DND-41 (cell line): ENCODE measurements at regions not wholly inside any gene's neighbourhood (a gene's known extent, or its start where the extent isn't known, plus 50 kb on each side); places are given as distances from the start of the nearest gene placed in this dataset.

Experiments used
- ATAC-seq: fragments of 200-7000 bp; cut with Tn5 transposase; 3 replicates; pipeline ENCODE4 v1.9.1; 2021; ENCODE audit warnings: low read depth; ENCODE audit not compliant: insufficient read depth
- DNase-seq: peaks from one replicate; pipeline ENCODE4 v3.0.0-alpha.2; 2020
- H2AFZ ChIP-seq: 2 replicates; pipeline ENCODE4 v1.6.0; 2012; ENCODE audit warnings: low read depth, low read length
- H3K27ac ChIP-seq: 2 replicates; pipeline ENCODE4 v1.5.1; 2012; ENCODE audit warnings: low read length, inconsistent platforms
- H3K27me3 ChIP-seq: fragments of 200-600 bp; sonication (generic); 2 replicates; pipeline ENCODE4 v1.6.0; 2012; ENCODE audit warnings: low read length, mild to moderate bottlenecking, inconsistent platforms; ENCODE audit not compliant: insufficient read depth, poor library complexity
- H3K36me3 ChIP-seq: 2 replicates; pipeline ENCODE4 v1.5.1; 2012; ENCODE audit warnings: low read length, inconsistent platforms; ENCODE audit not compliant: insufficient read depth
- H3K4me1 ChIP-seq: 2 replicates; pipeline ENCODE4 v1.5.1; 2012; ENCODE audit warnings: mild to moderate bottlenecking, low read length; ENCODE audit not compliant: insufficient read depth
- H3K4me2 ChIP-seq: 2 replicates; pipeline ENCODE4 v1.6.0; 2012; ENCODE audit warnings: mild to moderate bottlenecking, moderate library complexity, low read length, inconsistent platforms; ENCODE audit not compliant: insufficient read depth
- H3K4me3 ChIP-seq, 2 experiments: fragments of 200-600 bp in 1 of 2; shearing (Covaris generic) in 1 of 2; 2 replicates each; pipeline ENCODE4 v1.5.1; 2012 to 2016; ENCODE audit warnings: inconsistent platforms in 2 of 2, low read length in 2 of 2, mild to moderate bottlenecking in 2 of 2, low read depth in 1 of 2, moderate library complexity in 1 of 2
- H3K79me2 ChIP-seq: 2 replicates; pipeline ENCODE4 v1.6.0; 2012; ENCODE audit warnings: low read length, inconsistent platforms; ENCODE audit not compliant: insufficient read depth
- H3K9ac ChIP-seq: 2 replicates; pipeline ENCODE4 v1.6.0; 2012; ENCODE audit warnings: low read depth, mild to moderate bottlenecking, inconsistent platforms, low read length, moderate library complexity
- H3K9me3 ChIP-seq: 2 replicates; pipeline ENCODE4 v1.5.1; 2012; ENCODE audit warnings: low read length, moderate library complexity, mild to moderate bottlenecking, inconsistent platforms; ENCODE audit not compliant: insufficient read depth, severe bottlenecking
- H4K20me1 ChIP-seq: 2 replicates; pipeline ENCODE4 v1.6.0; 2012; ENCODE audit warnings: low read length; ENCODE audit not compliant: insufficient read depth
- EZH2 ChIP-seq: IDR thresholded peaks from 3 replicates; pipeline ENCODE4 v1.6.1; 2012; ENCODE audit warnings: borderline replicate concordance, low read depth, mild to moderate bottlenecking, moderate library complexity, low read length, inconsistent platforms; ENCODE audit not compliant: severe bottlenecking
- TF ChIP-seq, protein P1 (sequence below): IDR thresholded peaks from 2 replicates; pipeline ENCODE4 v1.5.1; 2012; ENCODE audit warnings: borderline replicate concordance, low read length, moderate library complexity, mild to moderate bottlenecking; ENCODE audit not compliant: poor library complexity, severe bottlenecking; ENCODE audit errors: extremely low read depth

DNA sequence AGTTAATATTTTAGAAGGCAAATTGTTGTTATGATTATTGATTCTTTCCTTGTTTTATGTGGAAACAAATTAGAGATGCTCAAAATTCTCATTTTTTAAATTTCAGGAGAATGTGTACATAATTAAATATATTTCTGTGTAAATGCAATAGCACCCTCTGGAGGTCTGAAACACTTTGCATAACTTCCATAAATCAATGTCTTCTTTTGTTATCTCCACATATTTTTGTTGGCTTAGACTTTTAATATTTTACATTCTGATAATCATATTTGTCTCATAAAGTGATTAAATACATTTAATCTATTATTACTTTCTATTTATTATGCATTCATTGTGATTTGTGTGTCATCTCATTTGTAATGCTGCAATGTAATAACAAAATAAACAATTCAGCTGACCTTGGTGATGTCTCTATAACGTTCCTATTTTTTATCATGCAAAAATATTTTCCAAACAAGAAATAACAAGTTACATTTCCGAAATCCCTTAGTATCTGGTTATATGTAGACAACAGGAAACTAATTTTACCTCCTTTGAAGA is 201.8 kb upstream of the GALNT5 start:
- H3K4me1 ChIP-seq = peaks cover 34% of the 10 kb centered on the region
- H2AFZ ChIP-seq = no peak overlapping the region
- no peak for TF ChIP-seq EZH2
- TF ChIP-seq, protein P1, sequence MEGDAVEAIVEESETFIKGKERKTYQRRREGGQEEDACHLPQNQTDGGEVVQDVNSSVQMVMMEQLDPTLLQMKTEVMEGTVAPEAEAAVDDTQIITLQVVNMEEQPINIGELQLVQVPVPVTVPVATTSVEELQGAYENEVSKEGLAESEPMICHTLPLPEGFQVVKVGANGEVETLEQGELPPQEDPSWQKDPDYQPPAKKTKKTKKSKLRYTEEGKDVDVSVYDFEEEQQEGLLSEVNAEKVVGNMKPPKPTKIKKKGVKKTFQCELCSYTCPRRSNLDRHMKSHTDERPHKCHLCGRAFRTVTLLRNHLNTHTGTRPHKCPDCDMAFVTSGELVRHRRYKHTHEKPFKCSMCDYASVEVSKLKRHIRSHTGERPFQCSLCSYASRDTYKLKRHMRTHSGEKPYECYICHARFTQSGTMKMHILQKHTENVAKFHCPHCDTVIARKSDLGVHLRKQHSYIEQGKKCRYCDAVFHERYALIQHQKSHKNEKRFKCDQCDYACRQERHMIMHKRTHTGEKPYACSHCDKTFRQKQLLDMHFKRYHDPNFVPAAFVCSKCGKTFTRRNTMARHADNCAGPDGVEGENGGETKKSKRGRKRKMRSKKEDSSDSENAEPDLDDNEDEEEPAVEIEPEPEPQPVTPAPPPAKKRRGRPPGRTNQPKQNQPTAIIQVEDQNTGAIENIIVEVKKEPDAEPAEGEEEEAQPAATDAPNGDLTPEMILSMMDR = peak; percentile 77
- H3K79me2 ChIP-seq = no peaks in the 10 kb centered on the region
- no peaks in the 10 kb centered on the region for H4K20me1 ChIP-seq
- peak overlapping the region; percentile 77 for H3K27ac ChIP-seq
- H3K27me3 ChIP-seq = no peaks in the 10 kb centered on the region
- no peaks in the 10 kb centered on the region for H3K9me3 ChIP-seq
- no peaks in the 10 kb centered on the region for H3K36me3 ChIP-seq
- peak overlapping the region; percentile 63 for H3K4me2 ChIP-seq
- ATAC-seq = peak; percentile 52; the same call in 2 of the 3 replicates
- no peak for DNase-seq
- peak overlapping the region; percentile 44 for H3K9ac ChIP-seq
- peak overlapping the region in 1 of 2 experiments; percentile 44; a peak in 2 of 4 replicates for H3K4me3 ChIP-seq

DNA sequence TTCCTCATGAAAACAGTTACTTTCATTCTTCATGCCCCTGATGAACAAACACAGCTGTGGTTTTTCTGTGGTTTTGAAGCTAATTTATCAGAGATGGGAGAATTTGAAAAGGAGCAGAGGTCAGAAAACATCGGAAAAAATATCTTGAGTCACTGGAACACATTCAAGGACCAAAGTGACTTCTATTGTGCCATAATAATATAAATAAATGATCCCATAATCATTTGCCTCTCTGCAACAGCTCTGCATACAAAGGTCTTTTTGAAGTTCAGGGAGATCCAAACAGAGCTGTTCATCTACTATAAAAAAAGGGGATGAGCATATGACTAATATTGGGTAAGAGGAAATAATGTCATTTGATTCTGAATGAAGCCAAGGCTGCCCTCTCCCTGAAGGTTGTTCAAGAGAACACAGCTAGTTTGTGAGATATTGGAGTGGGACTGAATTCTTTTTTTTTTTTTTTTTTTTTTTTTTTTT is 201.3 kb upstream of the GALNT5 start:
- Histone ChIP-seq H2AFZ (no peak overlapping the region), H3K27me3 (no peaks in the 10 kb centered on the region), H3K36me3 (no peaks in the 10 kb centered on the region), H3K4me1 (peaks cover 39% of the 10 kb centered on the region), H3K79me2 (no peaks in the 10 kb centered on the region), H4K20me1 (no peaks in the 10 kb centered on the region), H3K9ac (peak overlapping the region; percentile 44), H3K9me3 (no peaks in the 10 kb centered on the region), H3K4me2 (peak overlapping the region; percentile 63), H3K27ac (peak overlapping the region; percentile 77), H3K4me3 (peak overlapping the region; percentile 8 to 44; a peak in 3 of 4 replicates)
- ATAC-seq = peak; percentile 88
- peak; percentile 43 for DNase-seq
- TF ChIP-seq, protein P1 = no peak
- TF ChIP-seq EZH2 = no peak

DNA sequence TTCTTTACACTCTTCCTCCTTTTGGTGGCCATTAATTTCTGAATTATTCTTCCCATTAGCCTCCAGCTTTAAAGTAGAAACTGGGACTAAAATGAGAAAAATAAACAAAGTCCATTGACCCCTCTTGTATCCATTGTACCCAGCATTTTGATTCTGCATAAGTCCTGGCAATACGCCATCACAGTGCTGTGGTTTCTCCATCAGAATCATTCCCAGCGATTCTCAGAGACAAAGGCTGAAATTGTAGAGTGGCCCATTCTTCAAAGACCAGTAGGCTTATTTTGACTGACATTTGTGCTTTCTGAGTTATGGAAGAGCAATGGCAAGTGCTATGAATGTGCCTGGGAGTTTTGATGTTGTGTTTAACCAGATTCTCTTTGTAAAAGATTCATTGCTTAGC is 199.3 kb upstream of the GALNT5 start:
- Histone ChIP-seq H3K9me3 (no peaks in the 10 kb centered on the region), H3K4me3 (no peak overlapping the region), H3K36me3 (no peaks in the 10 kb centered on the region), H3K27me3 (no peaks in the 10 kb centered on the region), H3K4me2 (no peak overlapping the region), H4K20me1 (no peaks in the 10 kb centered on the region), H3K27ac (no peak overlapping the region), H2AFZ (no peak overlapping the region), H3K9ac (no peak overlapping the region), H3K4me1 (peaks cover 49% of the 10 kb centered on the region), H3K79me2 (no peaks in the 10 kb centered on the region)
- ATAC-seq = no peak
- TF ChIP-seq, protein P1 = no peak
- TF ChIP-seq EZH2 = no peak
- DNase-seq = no peak

DNA sequence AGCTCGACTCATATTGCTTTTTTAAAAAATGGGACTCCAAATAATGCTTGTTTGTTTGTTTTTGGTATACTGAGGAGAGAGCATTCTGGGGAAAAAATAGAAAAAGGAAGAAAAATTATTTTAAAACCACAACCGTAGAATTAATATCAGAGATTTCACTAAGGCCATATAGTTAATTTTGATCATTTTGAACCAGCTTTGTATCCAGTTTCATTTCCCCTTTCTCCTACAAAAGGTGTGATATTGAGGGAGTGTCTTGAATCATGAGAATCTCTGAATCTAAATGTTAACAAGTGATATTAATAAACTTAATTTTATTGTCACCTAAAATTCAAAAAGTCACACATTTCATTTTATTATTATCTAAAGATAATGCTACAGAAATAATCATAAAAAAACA is 198.5 kb upstream of the GALNT5 start:
- H2AFZ ChIP-seq = no peak overlapping the region
- no peak overlapping the region for H3K4me2 ChIP-seq
- ATAC-seq = no peak
- H3K4me1 ChIP-seq = peaks cover 43% of the 10 kb centered on the region
- no peaks in the 10 kb centered on the region for H3K9me3 ChIP-seq
- H3K9ac ChIP-seq = no peak overlapping the region
- no peak for DNase-seq
- H3K4me3 ChIP-seq = no peak overlapping the region
- no peaks in the 10 kb centered on the region for H3K79me2 ChIP-seq
- H3K27me3 ChIP-seq = no peaks in the 10 kb centered on the region
- no peak overlapping the region for H3K27ac ChIP-seq
- no peaks in the 10 kb centered on the region for H4K20me1 ChIP-seq
- TF ChIP-seq EZH2 = no peak
- TF ChIP-seq, protein P1 = no peak
- H3K36me3 ChIP-seq = no peaks in the 10 kb centered on the region
